ENCODE measurements at regions not wholly inside any gene's neighbourhood (a gene's known extent, or its start where the extent isn't known, plus 50 kb on each side); places are given as distances from the start of the nearest gene placed in this dataset.
"Not testable (repeated sequence)": the region's sequence is repeated elsewhere in the genome, so short reads cannot be mapped to it uniquely, and the experiment has no call there.

DNA sequence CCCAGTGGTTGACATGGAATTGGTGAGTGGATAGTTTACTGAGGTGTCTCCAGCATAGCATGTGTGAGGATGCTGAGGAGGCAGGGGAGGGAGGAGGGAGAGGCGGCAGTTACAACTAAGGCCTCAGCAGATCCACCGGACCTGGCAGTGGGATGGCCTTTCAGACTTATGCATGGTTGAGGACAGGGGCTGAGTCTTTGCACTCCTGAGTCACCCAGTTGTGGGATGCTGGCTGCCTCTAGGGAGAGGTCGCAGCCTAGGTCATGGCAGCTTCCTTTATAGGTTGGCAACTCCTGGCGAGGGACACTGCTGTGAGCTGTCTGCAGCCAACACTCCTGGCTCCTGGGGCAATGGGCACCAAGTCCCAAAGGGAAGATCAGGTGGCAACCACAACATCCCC is 380.3 kb downstream of the PREX1 start:
- POLR2A ChIA-PET = no interaction called here

DNA sequence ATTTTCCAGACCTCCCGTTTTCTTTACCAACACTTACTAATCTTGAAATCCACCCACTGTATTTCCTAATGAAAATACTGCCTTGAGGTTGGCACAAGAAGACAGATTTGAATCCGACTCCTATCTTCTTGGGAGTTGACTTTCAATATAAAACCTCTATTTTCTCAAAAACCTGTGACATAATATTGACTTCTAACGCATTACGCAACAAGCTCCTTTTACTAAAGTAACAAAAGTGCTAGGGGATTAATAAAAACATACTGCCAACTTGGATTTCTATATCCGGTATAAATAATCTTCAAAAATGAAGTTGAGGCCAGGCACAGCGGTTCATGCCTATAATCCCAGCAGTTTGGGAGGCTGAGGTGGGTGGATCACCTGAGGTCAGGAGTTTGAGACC is 382.0 kb downstream of the PREX1 start:
- Mint-ChIP-seq H3K27ac (no peak overlapping the region), H3K4me1 (ENCODE audit: low read depth) (no peaks in the 10 kb centered on the region), H3K4me3 (no peak overlapping the region), H3K9me3 (peaks cover 6% of the 10 kb centered on the region), H3K27me3 (no peaks in the 10 kb centered on the region), H3K36me3 (ENCODE audit: low read depth) (no peaks in the 10 kb centered on the region)
- intact Hi-C loops (cut with micrococcal nuclease) = no loop called here
- TF ChIP-seq, protein P1, sequence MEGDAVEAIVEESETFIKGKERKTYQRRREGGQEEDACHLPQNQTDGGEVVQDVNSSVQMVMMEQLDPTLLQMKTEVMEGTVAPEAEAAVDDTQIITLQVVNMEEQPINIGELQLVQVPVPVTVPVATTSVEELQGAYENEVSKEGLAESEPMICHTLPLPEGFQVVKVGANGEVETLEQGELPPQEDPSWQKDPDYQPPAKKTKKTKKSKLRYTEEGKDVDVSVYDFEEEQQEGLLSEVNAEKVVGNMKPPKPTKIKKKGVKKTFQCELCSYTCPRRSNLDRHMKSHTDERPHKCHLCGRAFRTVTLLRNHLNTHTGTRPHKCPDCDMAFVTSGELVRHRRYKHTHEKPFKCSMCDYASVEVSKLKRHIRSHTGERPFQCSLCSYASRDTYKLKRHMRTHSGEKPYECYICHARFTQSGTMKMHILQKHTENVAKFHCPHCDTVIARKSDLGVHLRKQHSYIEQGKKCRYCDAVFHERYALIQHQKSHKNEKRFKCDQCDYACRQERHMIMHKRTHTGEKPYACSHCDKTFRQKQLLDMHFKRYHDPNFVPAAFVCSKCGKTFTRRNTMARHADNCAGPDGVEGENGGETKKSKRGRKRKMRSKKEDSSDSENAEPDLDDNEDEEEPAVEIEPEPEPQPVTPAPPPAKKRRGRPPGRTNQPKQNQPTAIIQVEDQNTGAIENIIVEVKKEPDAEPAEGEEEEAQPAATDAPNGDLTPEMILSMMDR (IDR thresholded peaks at IDR 0.05) = no peak
- ChIA-PET POLR2A (no interaction called here), CTCF (no interaction called here)
- ATAC-seq (no peak), DNase-seq (no peak)

More for the DNA sequence above, 380.3 kb downstream of the PREX1 start:
- intact Hi-C loops (cut with micrococcal nuclease) = no loop called here
- H3K4me3 Mint-ChIP-seq = no peak overlapping the region
- H3K36me3 Mint-ChIP-seq (ENCODE audit: low read depth) = no peaks in the 10 kb centered on the region
- H3K9me3 Mint-ChIP-seq = peaks cover 6% of the 10 kb centered on the region
- TF ChIP-seq, protein P1 (IDR thresholded peaks at IDR 0.05) = no peak
- H3K27me3 Mint-ChIP-seq = no peaks in the 10 kb centered on the region
- no peak for ATAC-seq
- CTCF ChIA-PET = no interaction called here
- no peaks in the 10 kb centered on the region for H3K4me1 Mint-ChIP-seq (ENCODE audit: low read depth)
- H3K27ac Mint-ChIP-seq = no peak overlapping the region
- DNase-seq = no peak

DNA sequence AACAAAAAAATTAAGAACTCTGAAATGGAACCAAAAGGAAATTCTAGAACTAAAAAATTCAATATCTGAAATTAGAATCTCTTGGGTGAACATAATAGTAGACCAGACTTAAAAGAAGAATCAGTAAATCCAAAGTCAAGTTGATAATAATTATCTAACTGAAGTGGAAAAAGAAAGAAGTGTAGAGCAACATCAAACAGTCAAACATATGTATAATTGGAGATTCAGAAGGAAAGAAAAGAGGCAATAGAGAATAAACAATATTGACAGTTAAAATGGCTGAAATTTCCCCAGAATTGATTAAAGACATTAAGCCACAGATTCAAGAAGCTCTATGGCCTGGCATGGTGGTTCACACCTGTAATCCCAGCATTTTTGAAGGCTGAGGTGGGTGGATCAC is 383.6 kb downstream of the PREX1 start:
- ChIA-PET POLR2A (no interaction called here), CTCF (interaction anchor here (1.2 kb wide), 1 partner anchor 176 kb away, joined by 3 read pairs; no protein-coding TSS in a partner anchor)
- H3K36me3 Mint-ChIP-seq (ENCODE audit: low read depth) = no peaks in the 10 kb centered on the region
- H3K9me3 Mint-ChIP-seq = peaks cover 6% of the 10 kb centered on the region
- intact Hi-C loops (cut with micrococcal nuclease) = no loop called here
- ATAC-seq (no peak), DNase-seq (no peak)
- H3K27ac Mint-ChIP-seq = no peak overlapping the region
- TF ChIP-seq, protein P1 (IDR thresholded peaks at IDR 0.05) = no peak
- no peaks in the 10 kb centered on the region for H3K4me1 Mint-ChIP-seq (ENCODE audit: low read depth)
- peaks cover 5% of the 10 kb centered on the region for H3K27me3 Mint-ChIP-seq
- no peak overlapping the region for H3K4me3 Mint-ChIP-seq

DNA sequence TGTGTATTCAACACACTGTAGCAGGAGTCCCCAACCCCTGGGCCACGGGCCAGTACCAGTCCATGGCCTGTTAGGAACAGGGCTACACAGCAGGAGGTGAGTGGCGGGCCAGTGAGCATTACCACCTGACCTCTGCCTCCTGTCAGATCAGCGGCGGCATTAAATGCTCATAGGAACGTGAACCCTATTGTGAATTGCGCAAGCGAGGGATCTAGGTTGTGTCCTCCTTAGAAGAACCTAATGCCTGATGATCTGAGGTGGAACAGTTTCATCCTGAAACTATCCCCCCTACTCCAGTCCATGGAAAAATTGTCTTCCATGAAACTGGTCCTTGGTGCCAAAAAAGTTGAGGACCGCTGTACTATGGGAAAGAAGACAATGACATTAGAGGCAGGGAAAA is 386.9 kb downstream of the PREX1 start:
- ChIA-PET POLR2A (no interaction called here), CTCF (no interaction called here)
- intact Hi-C loops (cut with micrococcal nuclease) = no loop called here
- H3K27ac Mint-ChIP-seq = no peak overlapping the region
- no peaks in the 10 kb centered on the region for H3K4me1 Mint-ChIP-seq (ENCODE audit: low read depth)
- no peak for ATAC-seq
- no peaks in the 10 kb centered on the region for H3K36me3 Mint-ChIP-seq (ENCODE audit: low read depth)
- TF ChIP-seq, protein P1 (IDR thresholded peaks at IDR 0.05) = no peak
- peaks cover 9% of the 10 kb centered on the region for H3K27me3 Mint-ChIP-seq
- no peak for DNase-seq
- peaks cover 10% of the 10 kb centered on the region for H3K9me3 Mint-ChIP-seq
- H3K4me3 Mint-ChIP-seq = no peak overlapping the region

DNA sequence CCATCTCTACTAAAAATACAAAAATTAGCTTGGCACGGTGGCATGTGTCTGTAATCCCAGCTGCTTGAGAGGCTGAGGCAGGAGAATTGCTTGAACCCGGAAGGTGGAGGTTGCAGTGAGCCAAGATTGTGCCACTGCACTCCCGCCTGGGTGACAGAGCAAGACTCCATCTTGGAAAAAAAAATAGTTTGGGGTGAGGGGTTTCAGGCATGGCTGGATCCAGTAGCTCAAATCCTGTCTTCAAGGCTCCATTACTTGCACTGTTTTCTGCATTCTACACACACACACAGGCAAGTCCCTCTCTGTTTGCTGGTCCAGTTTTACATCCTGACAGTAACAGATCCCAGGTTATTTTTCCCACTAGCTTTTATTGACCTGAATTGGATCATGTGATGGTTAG is 387.5 kb downstream of the PREX1 start:
- H3K4me3 Mint-ChIP-seq; CTCF ChIA-PET; DNase-seq; H3K27ac Mint-ChIP-seq; ATAC-seq; H3K27me3 Mint-ChIP-seq; H3K36me3 Mint-ChIP-seq (ENCODE audit: low read depth); intact Hi-C loops (cut with micrococcal nuclease); H3K4me1 Mint-ChIP-seq (ENCODE audit: low read depth); H3K9me3 Mint-ChIP-seq; POLR2A ChIA-PET: not testable (repeated sequence)

DNA sequence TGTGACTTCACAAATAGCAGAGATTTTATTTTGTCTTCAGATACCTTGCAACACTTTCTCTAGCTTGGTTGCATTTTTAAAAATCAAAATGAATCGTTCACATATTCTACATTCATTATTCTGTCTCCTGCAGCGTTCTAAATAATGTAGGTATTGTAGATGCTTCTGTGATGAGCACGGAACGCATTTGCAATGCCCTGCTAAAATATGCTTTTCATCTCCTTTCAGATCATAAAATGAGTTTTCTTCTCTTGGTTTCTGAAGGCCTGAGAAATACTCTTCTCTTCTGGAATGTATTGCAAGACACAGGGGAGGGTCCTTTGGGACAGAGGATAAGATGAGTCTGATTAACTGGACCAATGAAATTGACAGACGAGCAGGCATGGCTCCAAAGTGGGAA is 390.7 kb downstream of the PREX1 start:
- H3K36me3 Mint-ChIP-seq (ENCODE audit: low read depth) = no peaks in the 10 kb centered on the region
- DNase-seq (no peak), ATAC-seq (no peak)
- intact Hi-C loops (cut with micrococcal nuclease) = no loop called here
- peaks cover 3% of the 10 kb centered on the region for H3K4me1 Mint-ChIP-seq (ENCODE audit: low read depth)
- H3K27ac Mint-ChIP-seq = no peak overlapping the region
- peaks cover 9% of the 10 kb centered on the region for H3K27me3 Mint-ChIP-seq
- H3K4me3 Mint-ChIP-seq = no peak overlapping the region
- H3K9me3 Mint-ChIP-seq = peaks cover 4% of the 10 kb centered on the region
- POLR2A ChIA-PET = no interaction called here
- CTCF ChIA-PET = no interaction called here
- TF ChIP-seq, protein P1 (IDR thresholded peaks at IDR 0.05) = no peak

DNA sequence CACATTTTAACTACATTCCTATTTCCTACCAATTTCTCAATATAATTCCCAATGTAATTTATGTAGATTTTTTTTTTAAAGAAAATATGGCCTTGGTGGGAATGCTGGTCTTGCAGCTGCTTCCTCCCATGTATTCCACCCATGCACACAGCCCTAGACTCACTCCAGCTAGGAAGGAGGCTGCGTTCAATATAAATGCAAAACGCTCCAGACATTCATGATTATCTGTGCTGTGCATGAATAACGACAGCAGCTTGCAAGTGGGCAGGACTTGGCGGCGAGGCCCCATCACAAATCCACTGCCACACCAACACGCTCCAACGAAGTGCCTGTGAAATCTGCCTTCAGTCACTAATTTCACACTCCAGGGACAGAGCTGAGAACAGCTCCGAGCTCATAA is 391.2 kb downstream of the PREX1 start:
- H3K4me3 Mint-ChIP-seq; POLR2A ChIA-PET; H3K27ac Mint-ChIP-seq; DNase-seq; H3K27me3 Mint-ChIP-seq; CTCF ChIA-PET; H3K36me3 Mint-ChIP-seq (ENCODE audit: low read depth); H3K4me1 Mint-ChIP-seq (ENCODE audit: low read depth); intact Hi-C loops (cut with micrococcal nuclease); H3K9me3 Mint-ChIP-seq; ATAC-seq: not testable (repeated sequence)
